Brain microvascular endothelial cell (primary cell): ENCODE measurements at regions not wholly inside any gene's neighbourhood (a gene's known extent, or its start where the extent isn't known, plus 50 kb on each side); places are given as distances from the start of the nearest gene placed in this dataset.

Experiments
- DNase-seq: peaks from one replicate; pipeline ENCODE4 v3.0.0-alpha.2; 2020
- H3K27ac ChIP-seq: fragments of 250-450 bp; sonication (Bioruptor Pico); 2 replicates; pipeline ENCODE4 v1.5.1; 2020; ENCODE audit warnings: mild to moderate bottlenecking, moderate library complexity
- H3K27me3 ChIP-seq: fragments of 250-450 bp; sonication (Bioruptor Pico); replicated peaks from 2 replicates; pipeline ENCODE4 v1.5.1; 2020; ENCODE audit warnings: mild to moderate bottlenecking
- H3K36me3 ChIP-seq: fragments of 250-450 bp; sonication (Bioruptor Pico); replicated peaks from 2 replicates; pipeline ENCODE4 v1.5.1; 2020; ENCODE audit warnings: mild to moderate bottlenecking
- H3K4me3 ChIP-seq: 2 replicates; pipeline ENCODE4 v1.5.1; 2011; ENCODE audit warnings: low read depth, mild to moderate bottlenecking, control low read depth, low read length, moderate library complexity
- in situ Hi-C: cut with HindIII; loops from 2 replicates; pipeline ENCODE4 v1.10.0; 2017; ENCODE audit warnings: low sequenced_read_pairs, low pct_ligation_motif_present
- TF ChIP-seq, protein P1 (sequence below): IDR thresholded peaks from 2 replicates; pipeline ENCODE4 v1.5.1; 2011; ENCODE audit warnings: low read depth, mild to moderate bottlenecking, moderate library complexity, low read length, control low read depth, inconsistent platforms; ENCODE audit errors: missing control alignments

- TF ChIP-seq, protein P1, sequence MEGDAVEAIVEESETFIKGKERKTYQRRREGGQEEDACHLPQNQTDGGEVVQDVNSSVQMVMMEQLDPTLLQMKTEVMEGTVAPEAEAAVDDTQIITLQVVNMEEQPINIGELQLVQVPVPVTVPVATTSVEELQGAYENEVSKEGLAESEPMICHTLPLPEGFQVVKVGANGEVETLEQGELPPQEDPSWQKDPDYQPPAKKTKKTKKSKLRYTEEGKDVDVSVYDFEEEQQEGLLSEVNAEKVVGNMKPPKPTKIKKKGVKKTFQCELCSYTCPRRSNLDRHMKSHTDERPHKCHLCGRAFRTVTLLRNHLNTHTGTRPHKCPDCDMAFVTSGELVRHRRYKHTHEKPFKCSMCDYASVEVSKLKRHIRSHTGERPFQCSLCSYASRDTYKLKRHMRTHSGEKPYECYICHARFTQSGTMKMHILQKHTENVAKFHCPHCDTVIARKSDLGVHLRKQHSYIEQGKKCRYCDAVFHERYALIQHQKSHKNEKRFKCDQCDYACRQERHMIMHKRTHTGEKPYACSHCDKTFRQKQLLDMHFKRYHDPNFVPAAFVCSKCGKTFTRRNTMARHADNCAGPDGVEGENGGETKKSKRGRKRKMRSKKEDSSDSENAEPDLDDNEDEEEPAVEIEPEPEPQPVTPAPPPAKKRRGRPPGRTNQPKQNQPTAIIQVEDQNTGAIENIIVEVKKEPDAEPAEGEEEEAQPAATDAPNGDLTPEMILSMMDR: no peak
- no peaks in the 10 kb centered on the region for H3K27me3 ChIP-seq
- no peak overlapping the region for H3K4me3 ChIP-seq
- DNase-seq: no peak
- no peak overlapping the region for H3K27ac ChIP-seq
- no peaks in the 10 kb centered on the region for H3K36me3 ChIP-seq
- in situ Hi-C loops: no loop called here
These were observed 101.0 kb upstream of the C3orf80 start for GRCh38 chr3:160124224-160124623.

GRCh38 chr3:160125258-160125657 lies 100.0 kb upstream of the C3orf80 start:
- no peak for DNase-seq
- Histone ChIP-seq H3K27me3 (no peaks in the 10 kb centered on the region), H3K4me3 (no peak overlapping the region), H3K27ac (no peak overlapping the region), H3K36me3 (no peaks in the 10 kb centered on the region)
- in situ Hi-C loops: no loop called here
- TF ChIP-seq, protein P1: no peak

DNA sequence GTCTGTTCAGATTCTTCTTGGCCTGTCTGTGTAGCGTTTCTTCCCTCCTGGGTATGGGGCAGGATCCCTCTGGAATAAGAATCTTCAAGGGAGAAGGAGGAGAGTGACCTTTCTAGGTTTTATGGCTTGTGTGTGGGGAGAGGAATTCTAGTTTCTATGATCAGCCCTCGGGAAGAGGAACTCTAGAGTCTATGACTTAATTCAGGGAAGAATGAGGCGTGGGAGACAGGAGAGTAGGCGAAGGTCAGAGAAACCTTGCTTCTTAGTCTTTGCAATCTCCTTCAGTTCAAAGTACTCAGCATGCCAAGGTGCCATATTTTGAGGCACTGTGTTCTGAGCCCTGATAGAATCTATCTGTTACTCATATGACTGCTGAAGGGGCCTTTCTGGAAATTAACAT lies 99.2 kb upstream of the C3orf80 start:
- no peak for DNase-seq
- in situ Hi-C loops: no loop called here

GRCh38 chr3:160126761-160127160 lies 98.5 kb upstream of the C3orf80 start:
- H3K27me3 ChIP-seq: no peaks in the 10 kb centered on the region

More for the DNA sequence above, 99.2 kb upstream of the C3orf80 start:
- TF ChIP-seq, protein P1: no peak
- no peaks in the 10 kb centered on the region for H3K27me3 ChIP-seq
- H3K36me3 ChIP-seq: no peaks in the 10 kb centered on the region
- no peak overlapping the region for H3K27ac ChIP-seq
- H3K4me3 ChIP-seq: no peak overlapping the region

GRCh38 chr3:160127308-160127707 lies 97.9 kb upstream of the C3orf80 start:
- Histone ChIP-seq H3K27me3 (no peaks in the 10 kb centered on the region), H3K36me3 (no peaks in the 10 kb centered on the region), H3K4me3 (no peak overlapping the region), H3K27ac (no peak overlapping the region)
- DNase-seq: no peak
- TF ChIP-seq, protein P1: no peak
- in situ Hi-C loops: no loop called here

More at GRCh38 chr3:160126761-160127160, 98.5 kb upstream of the C3orf80 start:
- TF ChIP-seq, protein P1: no peak
- in situ Hi-C loops: no loop called here
- Histone ChIP-seq H3K4me3 (no peak overlapping the region), H3K27ac (no peak overlapping the region), H3K36me3 (no peaks in the 10 kb centered on the region)
- DNase-seq: no peak

DNA sequence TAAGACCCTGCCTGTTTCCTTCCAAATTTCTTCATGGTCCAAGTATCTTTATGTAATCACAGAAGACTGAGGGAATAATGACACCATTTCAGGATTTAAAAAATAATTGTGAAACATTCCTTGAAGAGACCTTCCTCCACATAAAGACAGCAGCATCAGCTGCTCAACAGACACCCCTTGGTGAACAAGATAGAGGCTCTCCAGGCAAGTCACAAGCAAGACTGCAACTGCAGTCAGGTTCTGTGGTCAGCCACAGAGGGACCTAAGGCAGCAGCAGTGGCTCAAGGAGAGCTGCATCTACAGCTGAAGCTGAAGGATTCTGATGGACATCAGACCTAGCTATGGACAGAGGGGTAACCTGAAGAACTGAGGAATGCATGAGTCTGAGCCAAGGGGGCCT lies 97.2 kb upstream of the C3orf80 start:
- Histone ChIP-seq H3K27me3 (no peaks in the 10 kb centered on the region), H3K36me3 (no peaks in the 10 kb centered on the region), H3K4me3 (no peak overlapping the region), H3K27ac (no peak overlapping the region)
- TF ChIP-seq, protein P1: no peak
- in situ Hi-C loops: no loop called here
- no peak for DNase-seq
